GM12878 (cell line): ENCODE measurements at regions not wholly inside any gene's neighbourhood (a gene's known extent, or its start where the extent isn't known, plus 50 kb on each side); places are given as distances from the start of the nearest gene placed in this dataset.

Source experiments
- ATAC-seq: fragments of 200-7000 bp; cut with Tn5 transposase; 3 replicates; pipeline ENCODE4 v1.9.1; 2020; ENCODE audit warnings: mild to moderate bottlenecking, moderate library complexity
- BruUV-seq: library from RNA; stranded (reverse); fragments of 400-500 nt; replicated peaks from 2 replicates; lab custom pipeline; 2021; lab: Mats Ljungman, UMichigan
- CTCF ChIA-PET: fragments of 300-600 bp; sonication (Branson Sonifier 250); formaldehyde crosslinking; extraction: SDS; loops from one replicate; lab custom pipeline; 2021; ENCODE audit warnings: inconsistent platforms; lab: Yijun Ruan, JAX
- POLR2A ChIA-PET: fragments of 350-600 bp; formaldehyde crosslinking; extraction: SDS; loops from one replicate; lab custom pipeline; 2021; ENCODE audit warnings: inconsistent platforms; lab: Charles Lee
- RAD21 ChIA-PET: fragments of 300-600 bp; sonication (Branson Sonifier 250); formaldehyde crosslinking; loops from one replicate; lab custom pipeline; 2023; ENCODE audit warnings: antibody characterized with exemption; ENCODE audit not compliant: unreplicated experiment; lab: Charles Lee
- SMC1A ChIA-PET: fragments of 300-600 bp; sonication (Branson Sonifier 250); formaldehyde crosslinking; loops from one replicate; lab custom pipeline; 2023; ENCODE audit not compliant: unreplicated experiment, uncharacterized antibody; lab: Charles Lee
- DNase-seq: peaks from one replicate; pipeline ENCODE4 v3.0.0-alpha.2; 2011; ENCODE audit warnings: low read depth, low spot score
- FAIRE-seq: peaks from 3 replicates; lab custom pipeline; 2011; peaks lifted over from hg19 to GRCh38; lab: Jason Lieb, UNC
- H2AFZ ChIP-seq: 2 replicates; pipeline ENCODE4 v1.6.0; 2011; ENCODE audit warnings: low read depth, low read length, control low read depth; ENCODE audit not compliant: control insufficient read depth
- H3K27ac ChIP-seq: 2 replicates; pipeline ENCODE4 v1.5.1; 2011; ENCODE audit warnings: control low read depth; ENCODE audit not compliant: control insufficient read depth, insufficient read depth
- H3K27me3 ChIP-seq, 2 experiments: replicated peaks in 1 of 2; 2 replicates each; pipeline versions ENCODE4 v1.6.0 to v1.6.1; 2011; ENCODE audit warnings: low read length in 1 of 2; ENCODE audit not compliant: control insufficient read depth in 2 of 2, insufficient read depth in 2 of 2
- H3K36me3 ChIP-seq, 2 experiments: 2 replicates each; pipeline ENCODE4 v1.5.1; 2011; ENCODE audit warnings: low read length in 1 of 2; ENCODE audit not compliant: control insufficient read depth in 2 of 2, insufficient read depth in 2 of 2
- H3K4me1 ChIP-seq: 2 replicates; pipeline ENCODE4 v1.6.1; 2011; ENCODE audit warnings: mild to moderate bottlenecking, low read length, moderate library complexity, mixed read lengths; ENCODE audit not compliant: control insufficient read depth, insufficient read depth
- H3K4me2 ChIP-seq: 2 replicates; pipeline ENCODE4 v1.6.0; 2011; ENCODE audit warnings: control low read depth; ENCODE audit not compliant: control insufficient read depth, insufficient read depth
- H3K4me3 ChIP-seq: fragments of 200-600 bp; sonication (generic); 2 replicates; pipeline ENCODE4 v1.5.1; 2016
- H3K79me2 ChIP-seq: 2 replicates; pipeline ENCODE4 v1.6.0; 2011; ENCODE audit warnings: low read length; ENCODE audit not compliant: control insufficient read depth, insufficient read depth
- H3K9ac ChIP-seq: 2 replicates; pipeline ENCODE4 v1.8.0; 2011; ENCODE audit warnings: low read length, control low read depth, mixed read lengths; ENCODE audit not compliant: control insufficient read depth, insufficient read depth
- H3K9me3 ChIP-seq: replicated peaks from 3 replicates; pipeline ENCODE4 v1.5.1; 2011; ENCODE audit warnings: mild to moderate bottlenecking, low read length; ENCODE audit not compliant: control insufficient read depth, insufficient read depth
- H4K20me1 ChIP-seq: 2 replicates; pipeline ENCODE4 v1.6.0; 2011; ENCODE audit not compliant: control insufficient read depth, insufficient read depth
- CHD1 ChIP-seq: IDR thresholded peaks from 2 replicates; pipeline ENCODE4 v1.6.1; 2012; ENCODE audit warnings: low read depth, low read length, improper control_type of control experiment
- EED ChIP-seq: sonication (generic); IDR thresholded peaks from 2 replicates; pipeline ENCODE4 v1.6.1; 2016; ENCODE audit warnings: antibody characterized with exemption, low read depth
- KDM1A ChIP-seq: fragments of 200-600 bp; sonication (generic); IDR thresholded peaks from 2 replicates; pipeline ENCODE4 v1.6.1; 2016; ENCODE audit warnings: borderline replicate concordance
- KLF5 ChIP-seq: fragments of 450-650 bp; IDR thresholded peaks from 2 replicates; pipeline ENCODE4 v1.6.1; 2014; ENCODE audit warnings: mild to moderate bottlenecking; ENCODE audit not compliant: partially characterized antibody
- NR2C2 ChIP-seq: IDR thresholded peaks from 2 replicates; pipeline ENCODE4 v1.6.1; 2011; ENCODE audit warnings: borderline replicate concordance, low read depth; ENCODE audit not compliant: control insufficient read depth, insufficient read length
- POLR2AphosphoS2 ChIP-seq: IDR thresholded peaks from 2 replicates; pipeline ENCODE4 v1.6.1; 2011; ENCODE audit warnings: low read depth, mild to moderate bottlenecking, low read length, improper control_type of control experiment, moderate library complexity
- PRDM15 ChIP-seq: fragments of 450-650 bp; formaldehyde crosslinking; IDR thresholded peaks from 2 replicates; pipeline ENCODE4 v1.4.0; 2020; ENCODE audit warnings: mild to moderate bottlenecking, moderate library complexity
- RB1 ChIP-seq: fragments of 450-650 bp; formaldehyde crosslinking; IDR thresholded peaks from 2 replicates; pipeline ENCODE4 v1.6.1; 2017; ENCODE audit warnings: mild to moderate bottlenecking, borderline replicate concordance
- RBBP5 ChIP-seq: fragments of 200-600 bp; sonication (generic); conservative IDR thresholded peaks from 2 replicates; pipeline ENCODE4 v1.6.1; 2016
- RELA ChIP-seq: fragments of 450-650 bp; IDR thresholded peaks from 2 replicates; pipeline ENCODE4 v1.8.0; 2014; ENCODE audit warnings: borderline replicate concordance; ENCODE audit not compliant: partially characterized antibody
- TBL1XR1 ChIP-seq: IDR thresholded peaks from 2 replicates; pipeline ENCODE4 v1.6.1; 2012; ENCODE audit warnings: low read depth, low read length, improper control_type of control experiment
- ZBTB40 ChIP-seq: fragments of 450-650 bp; IDR thresholded peaks from 2 replicates; pipeline ENCODE4 v1.6.1; 2016; ENCODE audit warnings: mild to moderate bottlenecking, moderate library complexity, borderline replicate concordance
- ZNF217 ChIP-seq: fragments of 450-650 bp; IDR thresholded peaks from 2 replicates; pipeline ENCODE4 v1.6.1; 2017; ENCODE audit warnings: antibody characterized with exemption, mild to moderate bottlenecking
- WGBS: methylation state at CpG from one replicate; pipeline ENCODE4 v1.1.6; 2016; ENCODE audit warnings: low lambda C conversion rate; ENCODE audit not compliant: insufficient replicate concordance, insufficient coverage; ENCODE audit errors: missing lambda C conversion rate; 5-methylcytosine and 5-hydroxymethylcytosine counted together
- in situ Hi-C: fragments of 300-500 bp; cut with MboI; formaldehyde crosslinking; loops from 9 replicates; pipeline ENCODE4 v1.14.3; 2018; ENCODE audit warnings: mixed read lengths
- intact Hi-C: fragments of 100-400 bp; cut with micrococcal nuclease; formaldehyde crosslinking; loops from one replicate; pipeline ENCODE4 v1.14.2; 2022; ENCODE audit not compliant: unreplicated experiment
- TF ChIP-seq, protein P1 (sequence below), 3 experiments: IDR thresholded peaks in 2 of 3; conservative IDR thresholded peaks in 1 of 3; 2 replicates each; pipeline ENCODE4 v1.5.1; 2011; ENCODE audit warnings: low read depth in 3 of 3, low read length in 3 of 3, mild to moderate bottlenecking in 3 of 3, control low read depth in 2 of 3, moderate library complexity in 2 of 3, inconsistent platforms in 1 of 3, mixed read lengths in 1 of 3; ENCODE audit not compliant: control insufficient read depth in 2 of 3, insufficient read depth in 1 of 3; ENCODE audit errors: extremely low read depth in 1 of 3

GRCh38 chr10:4596951-4597350, 229.1 kb upstream of the AKR1E2 start:
- Histone ChIP-seq H3K36me3 (no peaks in the 10 kb centered on the region), H3K9ac (no peak overlapping the region), H3K27me3 (no peaks in the 10 kb centered on the region), H2AFZ (no peak overlapping the region), H3K9me3 (no peaks in the 10 kb centered on the region), H4K20me1 (no peaks in the 10 kb centered on the region), H3K4me3 (no peak overlapping the region), H3K4me2 (no peak overlapping the region), H3K4me1 (no peaks in the 10 kb centered on the region), H3K79me2 (no peaks in the 10 kb centered on the region), H3K27ac (no peak overlapping the region)
- ChIA-PET RAD21 (no interaction called here), SMC1A (no interaction called here), CTCF (no interaction called here), POLR2A (no interaction called here)
- 7% methylated on average over 1 of the region's 1 CpG for WGBS
- no peak for DNase-seq
- no peak for FAIRE-seq
- intact Hi-C loops = no loop called here
- no peak for ATAC-seq
- BruUV-seq = no TSS peak
- in situ Hi-C loops = no loop called here
- no peak for TF ChIP-seq POLR2AphosphoS2
- no peak for TF ChIP-seq KDM1A
- no peak for TF ChIP-seq CHD1
- no peak for TF ChIP-seq RB1
- TF ChIP-seq ZNF217 = no peak
- TF ChIP-seq EED = no peak
- TF ChIP-seq ZBTB40 = no peak
- TF ChIP-seq NR2C2 = no peak
- TF ChIP-seq KLF5 = no peak
- TF ChIP-seq TBL1XR1 = no peak
- TF ChIP-seq PRDM15 = no peak
- no peak for TF ChIP-seq RBBP5
- no peak for TF ChIP-seq RELA
- TF ChIP-seq, protein P1, sequence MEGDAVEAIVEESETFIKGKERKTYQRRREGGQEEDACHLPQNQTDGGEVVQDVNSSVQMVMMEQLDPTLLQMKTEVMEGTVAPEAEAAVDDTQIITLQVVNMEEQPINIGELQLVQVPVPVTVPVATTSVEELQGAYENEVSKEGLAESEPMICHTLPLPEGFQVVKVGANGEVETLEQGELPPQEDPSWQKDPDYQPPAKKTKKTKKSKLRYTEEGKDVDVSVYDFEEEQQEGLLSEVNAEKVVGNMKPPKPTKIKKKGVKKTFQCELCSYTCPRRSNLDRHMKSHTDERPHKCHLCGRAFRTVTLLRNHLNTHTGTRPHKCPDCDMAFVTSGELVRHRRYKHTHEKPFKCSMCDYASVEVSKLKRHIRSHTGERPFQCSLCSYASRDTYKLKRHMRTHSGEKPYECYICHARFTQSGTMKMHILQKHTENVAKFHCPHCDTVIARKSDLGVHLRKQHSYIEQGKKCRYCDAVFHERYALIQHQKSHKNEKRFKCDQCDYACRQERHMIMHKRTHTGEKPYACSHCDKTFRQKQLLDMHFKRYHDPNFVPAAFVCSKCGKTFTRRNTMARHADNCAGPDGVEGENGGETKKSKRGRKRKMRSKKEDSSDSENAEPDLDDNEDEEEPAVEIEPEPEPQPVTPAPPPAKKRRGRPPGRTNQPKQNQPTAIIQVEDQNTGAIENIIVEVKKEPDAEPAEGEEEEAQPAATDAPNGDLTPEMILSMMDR (IDR thresholded peaks at IDR 0.05 in 2 of 3, conservative IDR thresholded peaks at IDR 0.05 in 1 of 3; ENCODE audit: control insufficient read depth in 2 of 3, extremely low read depth in 1 of 3, insufficient read depth in 1 of 3, low read depth in 3 of 3, low read length in 3 of 3) = no peak
